ENCODE measurements at regions not wholly inside any gene's neighbourhood (a gene's known extent, or its start where the extent isn't known, plus 50 kb on each side); places are given as distances from the start of the nearest gene placed in this dataset.

DNA sequence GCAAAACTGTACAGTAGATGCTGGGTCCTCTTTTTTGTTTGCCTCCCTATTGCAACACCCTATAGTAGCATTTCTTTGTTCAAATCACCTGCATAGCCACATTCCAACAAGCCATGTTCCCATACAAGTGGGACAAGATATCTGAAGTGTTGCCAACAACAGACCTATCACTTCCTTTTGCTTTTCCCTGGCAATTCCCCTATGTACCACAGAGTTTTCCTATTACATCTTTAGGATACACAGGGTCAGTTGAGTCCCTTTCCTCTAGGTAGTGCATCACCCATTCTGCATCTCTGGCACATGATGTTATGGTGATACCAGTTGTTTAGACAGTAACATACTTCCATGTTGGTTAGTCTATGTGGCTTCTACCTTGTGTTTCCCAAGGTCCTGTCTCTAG lies 125.1 kb upstream of the FBXL7 start:
- Histone ChIP-seq H3K4me1 (no peaks in the 10 kb centered on the region), H3K4me3 (ENCODE audit: low read depth, low read length) (no peak overlapping the region), H3K79me2 (no peaks in the 10 kb centered on the region), H3K9ac (no peak overlapping the region), H3K36me3 (ENCODE audit: control insufficient read depth, insufficient read depth, low read length) (no peaks in the 10 kb centered on the region), H3K4me2 (ENCODE audit: low read length) (no peak overlapping the region), H3K9me3 (ENCODE audit: control insufficient read depth, low read length) (no peaks in the 10 kb centered on the region), H3K27ac (no peak overlapping the region), H2AFZ (no peak overlapping the region), H3K27me3 (ENCODE audit: control insufficient read depth, insufficient read depth, low read length) (no peaks in the 10 kb centered on the region)
- TF ChIP-seq, protein P1, sequence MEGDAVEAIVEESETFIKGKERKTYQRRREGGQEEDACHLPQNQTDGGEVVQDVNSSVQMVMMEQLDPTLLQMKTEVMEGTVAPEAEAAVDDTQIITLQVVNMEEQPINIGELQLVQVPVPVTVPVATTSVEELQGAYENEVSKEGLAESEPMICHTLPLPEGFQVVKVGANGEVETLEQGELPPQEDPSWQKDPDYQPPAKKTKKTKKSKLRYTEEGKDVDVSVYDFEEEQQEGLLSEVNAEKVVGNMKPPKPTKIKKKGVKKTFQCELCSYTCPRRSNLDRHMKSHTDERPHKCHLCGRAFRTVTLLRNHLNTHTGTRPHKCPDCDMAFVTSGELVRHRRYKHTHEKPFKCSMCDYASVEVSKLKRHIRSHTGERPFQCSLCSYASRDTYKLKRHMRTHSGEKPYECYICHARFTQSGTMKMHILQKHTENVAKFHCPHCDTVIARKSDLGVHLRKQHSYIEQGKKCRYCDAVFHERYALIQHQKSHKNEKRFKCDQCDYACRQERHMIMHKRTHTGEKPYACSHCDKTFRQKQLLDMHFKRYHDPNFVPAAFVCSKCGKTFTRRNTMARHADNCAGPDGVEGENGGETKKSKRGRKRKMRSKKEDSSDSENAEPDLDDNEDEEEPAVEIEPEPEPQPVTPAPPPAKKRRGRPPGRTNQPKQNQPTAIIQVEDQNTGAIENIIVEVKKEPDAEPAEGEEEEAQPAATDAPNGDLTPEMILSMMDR (IDR thresholded peaks at IDR 0.05) = no peak

DNA sequence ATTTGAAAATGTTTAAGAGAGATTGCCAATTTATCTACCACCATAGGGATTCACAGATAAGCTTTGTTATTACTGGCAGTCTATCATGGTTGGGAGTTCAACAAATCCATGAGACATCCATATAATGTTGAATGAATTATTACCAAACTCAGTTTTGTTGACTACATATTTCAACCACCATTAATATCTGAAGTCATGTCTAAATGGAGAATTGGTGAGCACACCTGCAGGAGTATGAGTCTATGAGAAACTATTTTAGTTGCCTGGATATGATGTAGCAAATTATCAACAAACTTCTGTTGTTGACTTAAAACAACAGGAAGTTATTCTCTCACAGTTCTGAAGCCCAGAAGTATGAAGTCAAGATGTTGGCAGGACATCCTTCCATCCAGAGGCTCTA lies 126.8 kb upstream of the FBXL7 start:
- Histone ChIP-seq H3K4me1 (no peaks in the 10 kb centered on the region), H3K9ac (no peak overlapping the region), H3K79me2 (no peaks in the 10 kb centered on the region), H3K9me3 (ENCODE audit: control insufficient read depth, low read length) (no peaks in the 10 kb centered on the region), H3K4me3 (ENCODE audit: low read depth, low read length) (no peak overlapping the region), H3K27ac (no peak overlapping the region), H3K27me3 (ENCODE audit: control insufficient read depth, insufficient read depth, low read length) (no peaks in the 10 kb centered on the region), H3K4me2 (ENCODE audit: low read length) (no peak overlapping the region), H2AFZ (no peak overlapping the region), H3K36me3 (ENCODE audit: control insufficient read depth, insufficient read depth, low read length) (no peaks in the 10 kb centered on the region)
- TF ChIP-seq, protein P1 (IDR thresholded peaks at IDR 0.05) = no peak

DNA sequence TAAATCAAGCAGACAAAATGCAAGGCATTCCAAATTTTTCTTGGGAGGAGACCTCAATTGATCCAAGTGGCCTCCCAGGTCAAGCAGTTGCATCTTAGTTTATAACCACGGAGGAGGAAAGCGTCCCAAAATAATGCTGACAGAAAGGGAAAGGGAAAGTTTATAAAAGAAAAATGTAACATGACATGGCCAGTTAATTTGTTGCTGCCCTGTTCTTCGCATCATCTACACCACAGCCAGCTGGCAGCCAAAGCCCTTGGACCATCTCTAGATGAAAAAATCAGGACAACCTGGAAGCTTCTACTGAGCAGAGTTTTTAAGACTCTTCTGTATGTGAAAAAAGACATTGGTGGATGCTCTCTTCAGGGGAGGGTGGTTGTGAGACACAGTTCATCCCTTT lies 128.8 kb upstream of the FBXL7 start:
- Histone ChIP-seq H3K27me3 (ENCODE audit: control insufficient read depth, insufficient read depth, low read length) (no peaks in the 10 kb centered on the region), H3K4me3 (ENCODE audit: low read depth, low read length) (no peak overlapping the region), H3K79me2 (no peaks in the 10 kb centered on the region), H3K4me2 (ENCODE audit: low read length) (no peak overlapping the region), H3K27ac (no peak overlapping the region), H3K9ac (no peak overlapping the region), H2AFZ (no peak overlapping the region), H3K9me3 (ENCODE audit: control insufficient read depth, low read length) (no peaks in the 10 kb centered on the region), H3K4me1 (no peaks in the 10 kb centered on the region), H3K36me3 (ENCODE audit: control insufficient read depth, insufficient read depth, low read length) (no peaks in the 10 kb centered on the region)
- TF ChIP-seq, protein P1 (IDR thresholded peaks at IDR 0.05) = no peak

DNA sequence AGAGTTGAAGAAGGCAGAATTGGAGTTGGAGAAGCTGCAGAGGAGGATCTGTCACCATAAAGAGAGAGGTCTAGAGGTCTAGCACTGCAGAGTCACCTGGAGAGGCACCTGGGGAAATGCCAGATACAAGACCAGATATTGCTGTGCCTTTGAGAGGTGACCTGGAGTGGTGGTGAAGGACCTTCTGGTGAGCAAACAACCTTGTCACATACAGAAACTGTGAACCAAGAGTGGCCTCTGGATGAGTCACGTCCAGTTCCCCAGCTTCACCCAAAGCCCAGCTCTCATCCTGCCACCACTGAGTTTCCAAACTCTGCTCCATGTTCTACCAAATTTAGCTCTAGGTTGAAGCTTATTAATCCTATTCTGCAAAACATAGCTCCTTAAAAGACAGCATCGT lies 131.1 kb upstream of the FBXL7 start:
- Histone ChIP-seq H3K79me2 (no peaks in the 10 kb centered on the region), H3K4me3 (ENCODE audit: low read depth, low read length) (no peak overlapping the region), H3K27me3 (ENCODE audit: control insufficient read depth, insufficient read depth, low read length) (no peaks in the 10 kb centered on the region), H3K9me3 (ENCODE audit: control insufficient read depth, low read length) (no peaks in the 10 kb centered on the region), H3K4me2 (ENCODE audit: low read length) (no peak overlapping the region), H2AFZ (no peak overlapping the region), H3K4me1 (no peaks in the 10 kb centered on the region), H3K36me3 (ENCODE audit: control insufficient read depth, insufficient read depth, low read length) (no peaks in the 10 kb centered on the region), H3K9ac (no peak overlapping the region), H3K27ac (no peak overlapping the region)
- TF ChIP-seq, protein P1 (IDR thresholded peaks at IDR 0.05) = no peak

DNA sequence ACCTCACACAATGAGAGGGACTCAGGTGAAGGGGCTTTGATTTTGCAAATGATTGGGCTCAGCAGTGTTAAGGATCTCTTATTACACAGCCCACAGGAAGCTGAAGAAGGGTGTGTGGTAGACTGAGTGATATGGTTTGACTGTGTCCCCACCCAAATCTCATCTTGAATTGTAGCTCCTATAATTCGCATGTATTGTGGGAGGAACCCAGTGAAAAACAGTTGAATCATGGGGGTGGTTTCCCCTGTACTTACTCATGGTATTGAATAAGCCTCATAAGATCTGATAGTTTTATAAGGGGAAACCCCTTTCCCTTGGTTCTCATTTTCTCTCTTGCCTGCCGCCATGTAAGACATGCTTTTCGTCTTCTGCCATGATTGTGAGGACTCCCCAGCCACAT lies 132.5 kb upstream of the FBXL7 start:
- H3K27me3 ChIP-seq (ENCODE audit: control insufficient read depth, insufficient read depth, low read length) = no peaks in the 10 kb centered on the region
- H3K79me2 ChIP-seq = no peaks in the 10 kb centered on the region
- H3K9me3 ChIP-seq (ENCODE audit: control insufficient read depth, low read length) = no peaks in the 10 kb centered on the region
- H3K4me3 ChIP-seq (ENCODE audit: low read depth, low read length) = no peak overlapping the region
- no peak overlapping the region for H3K4me2 ChIP-seq (ENCODE audit: low read length)
- H3K36me3 ChIP-seq (ENCODE audit: control insufficient read depth, insufficient read depth, low read length) = no peaks in the 10 kb centered on the region
- no peak overlapping the region for H3K27ac ChIP-seq
- H3K4me1 ChIP-seq = no peaks in the 10 kb centered on the region
- TF ChIP-seq, protein P1 (IDR thresholded peaks at IDR 0.05) = no peak
- H3K9ac ChIP-seq = no peak overlapping the region
- no peak overlapping the region for H2AFZ ChIP-seq
